Osteoblast (primary cell): ENCODE measurements at regions not wholly inside any gene's neighbourhood (a gene's known extent, or its start where the extent isn't known, plus 50 kb on each side); places are given as distances from the start of the nearest gene placed in this dataset.
A peak's percentile ranks its signal among the peaks of the same experiment; 100 is the strongest.

Experiments used
- DNase-seq: peaks from one replicate; pipeline ENCODE4 v3.0.0; 2011; ENCODE audit warnings: low spot score, mixed read lengths; ENCODE audit not compliant: insufficient read length; ENCODE audit errors: missing footprints
- H2AFZ ChIP-seq: 2 replicates; pipeline ENCODE4 v1.6.0; 2011; ENCODE audit warnings: mild to moderate bottlenecking, low read length
- H3K27ac ChIP-seq: 2 replicates; pipeline ENCODE4 v1.5.1; 2011; ENCODE audit warnings: mild to moderate bottlenecking, low read depth, low read length, moderate library complexity
- H3K27me3 ChIP-seq: 2 replicates; pipeline ENCODE4 v1.6.0; 2012; ENCODE audit warnings: mild to moderate bottlenecking, control low read depth, inconsistent platforms, low read length, moderate library complexity; ENCODE audit not compliant: insufficient read depth
- H3K36me3 ChIP-seq: 2 replicates; pipeline ENCODE4 v1.5.1; 2011; ENCODE audit warnings: mild to moderate bottlenecking, low read length, control low read depth, moderate library complexity; ENCODE audit not compliant: insufficient read depth
- H3K4me1 ChIP-seq: 2 replicates; pipeline ENCODE4 v1.5.1; 2011; ENCODE audit warnings: mild to moderate bottlenecking, low read length, control low read depth, moderate library complexity; ENCODE audit not compliant: insufficient read depth
- H3K4me2 ChIP-seq: 2 replicates; pipeline ENCODE4 v1.6.0; 2011; ENCODE audit warnings: mild to moderate bottlenecking, low read length; ENCODE audit not compliant: insufficient read depth
- H3K4me3 ChIP-seq: fragments of 200-600 bp; sonication (generic); 3 replicates; pipeline ENCODE4 v1.5.1; 2012; ENCODE audit warnings: mild to moderate bottlenecking, low read length, inconsistent platforms; ENCODE audit not compliant: insufficient read depth
- H3K79me2 ChIP-seq: 2 replicates; pipeline ENCODE4 v1.6.0; 2012; ENCODE audit warnings: mild to moderate bottlenecking, low read length, control low read depth, inconsistent platforms; ENCODE audit not compliant: insufficient read depth
- H3K9me3 ChIP-seq: 2 replicates; pipeline ENCODE4 v1.5.1; 2011; ENCODE audit warnings: low read depth, low read length, control low read depth
- H4K20me1 ChIP-seq: 2 replicates; pipeline ENCODE4 v1.6.0; 2012; ENCODE audit warnings: mild to moderate bottlenecking, low read length, control low read depth; ENCODE audit not compliant: insufficient read depth
- TF ChIP-seq, protein P1 (sequence below): IDR thresholded peaks from 2 replicates; pipeline ENCODE4 v1.5.1; 2011; ENCODE audit warnings: mild to moderate bottlenecking, low read depth, low read length, moderate library complexity; ENCODE audit errors: extremely low read depth

DNA sequence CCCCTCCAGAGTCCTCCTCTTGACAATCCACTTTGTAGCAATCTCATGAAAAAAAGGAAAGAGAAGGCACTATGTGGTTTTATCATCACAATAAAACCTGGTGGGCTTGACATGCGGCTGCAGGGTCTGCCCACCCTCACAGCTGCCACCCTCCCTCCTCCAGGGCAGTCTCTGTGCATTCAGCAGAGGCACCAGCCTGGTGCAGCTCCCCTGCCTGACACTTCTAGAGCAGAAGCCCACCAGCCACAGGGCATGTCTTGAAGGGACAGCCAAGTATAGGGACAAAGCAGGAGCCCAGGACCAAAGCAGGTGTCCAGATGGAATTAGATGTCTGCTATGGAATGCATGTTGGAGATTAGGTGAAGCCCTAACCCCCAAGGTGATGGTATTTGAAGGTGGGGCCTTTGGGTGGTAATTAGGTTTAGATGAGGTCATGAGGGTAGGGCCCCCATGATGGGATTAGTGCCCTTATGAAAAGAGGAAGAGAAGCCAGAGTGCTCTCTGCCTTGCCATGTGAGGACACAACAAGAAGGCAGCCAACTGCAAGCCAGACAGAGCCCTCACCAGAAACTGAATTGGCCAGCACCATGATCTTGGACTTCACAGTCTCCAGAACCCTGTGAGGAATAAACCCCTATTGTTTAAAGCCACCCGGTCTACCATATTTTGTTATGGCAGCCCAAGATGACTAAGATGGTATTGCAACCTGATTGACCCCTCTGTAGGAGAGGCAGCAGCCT lies 86.9 kb downstream of the MCFD2 start:
- no peak for DNase-seq
- TF ChIP-seq, protein P1, sequence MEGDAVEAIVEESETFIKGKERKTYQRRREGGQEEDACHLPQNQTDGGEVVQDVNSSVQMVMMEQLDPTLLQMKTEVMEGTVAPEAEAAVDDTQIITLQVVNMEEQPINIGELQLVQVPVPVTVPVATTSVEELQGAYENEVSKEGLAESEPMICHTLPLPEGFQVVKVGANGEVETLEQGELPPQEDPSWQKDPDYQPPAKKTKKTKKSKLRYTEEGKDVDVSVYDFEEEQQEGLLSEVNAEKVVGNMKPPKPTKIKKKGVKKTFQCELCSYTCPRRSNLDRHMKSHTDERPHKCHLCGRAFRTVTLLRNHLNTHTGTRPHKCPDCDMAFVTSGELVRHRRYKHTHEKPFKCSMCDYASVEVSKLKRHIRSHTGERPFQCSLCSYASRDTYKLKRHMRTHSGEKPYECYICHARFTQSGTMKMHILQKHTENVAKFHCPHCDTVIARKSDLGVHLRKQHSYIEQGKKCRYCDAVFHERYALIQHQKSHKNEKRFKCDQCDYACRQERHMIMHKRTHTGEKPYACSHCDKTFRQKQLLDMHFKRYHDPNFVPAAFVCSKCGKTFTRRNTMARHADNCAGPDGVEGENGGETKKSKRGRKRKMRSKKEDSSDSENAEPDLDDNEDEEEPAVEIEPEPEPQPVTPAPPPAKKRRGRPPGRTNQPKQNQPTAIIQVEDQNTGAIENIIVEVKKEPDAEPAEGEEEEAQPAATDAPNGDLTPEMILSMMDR: no peak
- Histone ChIP-seq H3K4me1 (peaks cover 69% of the 10 kb centered on the region), H3K27ac (peak overlapping the region; percentile 98), H4K20me1 (no peaks in the 10 kb centered on the region), H3K79me2 (peaks cover 49% of the 10 kb centered on the region), H3K4me2 (peak overlapping the region; percentile 53), H2AFZ (no peak overlapping the region), H3K27me3 (no peaks in the 10 kb centered on the region), H3K36me3 (peaks cover 14% of the 10 kb centered on the region), H3K4me3 (peak overlapping the region; percentile 20), H3K9me3 (no peaks in the 10 kb centered on the region)

DNA sequence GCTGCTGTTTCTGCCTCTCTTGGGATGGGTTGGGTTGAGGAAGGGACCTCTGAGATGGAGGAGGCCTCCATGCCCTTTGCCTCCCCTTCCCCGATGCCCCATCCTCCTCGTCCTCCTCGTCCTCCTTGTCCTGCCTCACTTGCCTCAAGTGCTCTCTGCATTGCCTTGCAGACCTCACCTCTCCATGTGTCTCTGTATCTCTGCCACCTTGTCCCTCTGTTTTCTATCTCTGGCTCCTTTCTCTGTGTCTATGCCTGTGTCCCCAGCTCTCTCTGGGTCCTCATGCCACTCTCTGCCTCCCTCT lies 87.5 kb downstream of the MCFD2 start:
- H3K27ac ChIP-seq: peak overlapping the region; percentile 98
- H3K36me3 ChIP-seq: peaks cover 14% of the 10 kb centered on the region
- H3K9me3 ChIP-seq: no peaks in the 10 kb centered on the region
- H3K4me3 ChIP-seq: peak overlapping the region; percentile 20
- peak overlapping the region; percentile 53 for H3K4me2 ChIP-seq
- DNase-seq: no peak
- TF ChIP-seq, protein P1: no peak
- H4K20me1 ChIP-seq: no peaks in the 10 kb centered on the region
- H3K27me3 ChIP-seq: no peaks in the 10 kb centered on the region
- peaks cover 69% of the 10 kb centered on the region for H3K4me1 ChIP-seq
- no peak overlapping the region for H2AFZ ChIP-seq
- H3K79me2 ChIP-seq: peaks cover 43% of the 10 kb centered on the region

DNA sequence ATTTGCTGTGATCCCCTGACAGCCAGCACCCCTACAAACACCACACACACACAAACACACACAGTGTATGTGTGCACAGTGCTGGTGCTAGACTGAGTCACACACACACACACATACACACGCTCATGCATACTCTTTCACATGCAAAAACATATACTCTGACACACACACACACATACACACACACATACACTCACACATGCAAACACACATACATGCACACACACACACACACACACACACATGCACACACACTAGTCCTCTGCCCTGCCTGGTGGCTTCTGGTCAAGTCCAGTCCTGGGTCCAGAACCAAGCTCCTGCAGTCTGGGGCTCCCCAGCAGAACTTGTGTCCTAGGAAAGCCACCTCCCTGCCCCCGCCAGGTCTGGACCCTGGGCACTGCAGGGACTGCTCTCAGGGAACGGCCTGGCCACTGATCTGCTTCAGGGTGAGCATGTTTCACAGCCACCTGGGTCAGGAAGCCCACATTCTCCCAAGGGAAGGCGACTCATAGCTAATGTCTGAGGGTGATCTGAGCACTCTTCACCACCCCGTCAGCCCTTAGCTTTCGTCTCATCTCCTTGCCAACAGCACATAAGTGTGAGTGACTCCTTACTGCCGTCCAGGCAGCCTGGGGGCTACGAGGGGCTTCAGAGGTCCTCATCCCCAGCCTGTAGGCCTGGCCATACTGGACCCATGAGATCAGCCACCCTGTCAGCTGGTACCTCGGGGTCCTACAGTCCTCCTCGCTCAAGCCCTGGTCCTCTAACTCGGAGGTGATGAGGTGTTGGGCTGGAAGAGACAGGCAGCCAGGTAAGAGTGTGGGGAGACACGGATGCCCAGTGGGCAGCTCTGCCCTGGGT lies 88.1 kb downstream of the MCFD2 start:
- H3K9me3 ChIP-seq: no peaks in the 10 kb centered on the region
- H3K4me2 ChIP-seq: peak overlapping the region; percentile 53
- peak; percentile 77 for DNase-seq
- H3K27ac ChIP-seq: peak overlapping the region; percentile 98
- no peak overlapping the region for H2AFZ ChIP-seq
- peak overlapping the region; percentile 20 for H3K4me3 ChIP-seq
- TF ChIP-seq, protein P1: no peak
- H3K79me2 ChIP-seq: peaks cover 41% of the 10 kb centered on the region
- H3K36me3 ChIP-seq: peaks cover 14% of the 10 kb centered on the region
- no peaks in the 10 kb centered on the region for H4K20me1 ChIP-seq
- H3K4me1 ChIP-seq: peaks cover 68% of the 10 kb centered on the region
- no peaks in the 10 kb centered on the region for H3K27me3 ChIP-seq
